ENCODE measurements at regions not wholly inside any gene's neighbourhood (a gene's known extent, or its start where the extent isn't known, plus 50 kb on each side); places are given as distances from the start of the nearest gene placed in this dataset.

GRCh38 chr6:78523622-78524021 is 343.7 kb upstream of the IRAK1BP1 start:
- TF ChIP-seq POLR2A (IDR thresholded peaks at IDR 0.05) (no peak), EP300 (IDR thresholded peaks at IDR 0.05) (no peak)
- TF ChIP-seq, protein P1, sequence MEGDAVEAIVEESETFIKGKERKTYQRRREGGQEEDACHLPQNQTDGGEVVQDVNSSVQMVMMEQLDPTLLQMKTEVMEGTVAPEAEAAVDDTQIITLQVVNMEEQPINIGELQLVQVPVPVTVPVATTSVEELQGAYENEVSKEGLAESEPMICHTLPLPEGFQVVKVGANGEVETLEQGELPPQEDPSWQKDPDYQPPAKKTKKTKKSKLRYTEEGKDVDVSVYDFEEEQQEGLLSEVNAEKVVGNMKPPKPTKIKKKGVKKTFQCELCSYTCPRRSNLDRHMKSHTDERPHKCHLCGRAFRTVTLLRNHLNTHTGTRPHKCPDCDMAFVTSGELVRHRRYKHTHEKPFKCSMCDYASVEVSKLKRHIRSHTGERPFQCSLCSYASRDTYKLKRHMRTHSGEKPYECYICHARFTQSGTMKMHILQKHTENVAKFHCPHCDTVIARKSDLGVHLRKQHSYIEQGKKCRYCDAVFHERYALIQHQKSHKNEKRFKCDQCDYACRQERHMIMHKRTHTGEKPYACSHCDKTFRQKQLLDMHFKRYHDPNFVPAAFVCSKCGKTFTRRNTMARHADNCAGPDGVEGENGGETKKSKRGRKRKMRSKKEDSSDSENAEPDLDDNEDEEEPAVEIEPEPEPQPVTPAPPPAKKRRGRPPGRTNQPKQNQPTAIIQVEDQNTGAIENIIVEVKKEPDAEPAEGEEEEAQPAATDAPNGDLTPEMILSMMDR (IDR thresholded peaks at IDR 0.05), result no peak

DNA sequence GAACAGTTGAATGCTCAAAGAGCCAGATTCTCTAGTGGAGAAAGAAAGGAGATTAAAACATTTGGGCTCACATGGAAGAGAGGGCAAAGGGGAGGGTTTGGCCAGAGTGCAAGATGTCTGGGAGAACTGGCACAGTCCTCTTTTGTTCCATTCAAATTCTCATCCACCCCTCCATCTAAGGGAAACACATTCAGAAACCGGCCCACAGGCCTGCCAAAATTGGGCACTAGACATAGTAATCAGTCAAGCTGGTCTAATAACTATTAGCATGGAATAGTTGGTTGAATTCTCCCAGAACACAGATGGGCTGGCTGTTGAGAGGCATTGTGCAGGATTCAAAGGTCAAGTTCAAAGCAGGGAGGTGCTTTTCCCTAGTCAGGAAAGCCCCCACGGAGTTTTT is 341.4 kb upstream of the IRAK1BP1 start:
- Histone ChIP-seq H3K4me1 (no peaks in the 10 kb centered on the region), H3K27ac (no peak overlapping the region), H3K4me3 (no peak overlapping the region), H3K9me3 (no peaks in the 10 kb centered on the region), H3K27me3 (no peaks in the 10 kb centered on the region), H3K36me3 (no peaks in the 10 kb centered on the region)
- 68% methylated on average over 2 of the region's 2 CpGs for WGBS
- TF ChIP-seq, protein P1 (IDR thresholded peaks at IDR 0.05), result no peak
- TF ChIP-seq POLR2A (IDR thresholded peaks at IDR 0.05), result no peak
- no peak for TF ChIP-seq EP300 (IDR thresholded peaks at IDR 0.05)
- TF ChIP-seq POLR2AphosphoS5 (IDR thresholded peaks at IDR 0.05), result no peak
- DNase-seq (ENCODE audit: low spot score in 2 of 2), result no peak

More at GRCh38 chr6:78523622-78524021, 343.7 kb upstream of the IRAK1BP1 start:
- no peaks in the 10 kb centered on the region for H3K27me3 ChIP-seq
- DNase-seq (ENCODE audit: low spot score in 2 of 2), result no peak
- H3K4me1 ChIP-seq, result no peaks in the 10 kb centered on the region
- H3K9me3 ChIP-seq, result no peaks in the 10 kb centered on the region
- no peak overlapping the region for H3K4me3 ChIP-seq
- no peak overlapping the region for H3K27ac ChIP-seq
- H3K36me3 ChIP-seq, result no peaks in the 10 kb centered on the region

DNA sequence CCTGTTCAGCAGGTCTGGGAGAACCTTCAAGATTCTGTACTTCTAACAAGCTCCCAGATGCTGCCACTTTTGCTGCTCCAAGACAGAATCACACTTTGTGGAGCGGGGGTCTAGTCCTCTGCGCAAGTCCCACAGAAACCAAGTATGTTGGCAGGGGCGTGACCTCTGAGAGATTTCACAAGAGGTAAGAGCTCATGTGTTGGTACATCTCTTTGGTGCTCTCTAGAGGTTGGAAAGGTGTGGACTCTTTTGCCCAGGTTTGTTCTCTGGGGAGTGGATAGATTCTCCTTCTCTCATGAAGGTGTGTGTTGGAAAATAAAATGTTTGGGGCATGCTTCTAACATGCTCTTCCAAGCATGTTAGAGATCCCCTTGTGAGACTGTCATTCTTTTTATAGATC is 340.9 kb upstream of the IRAK1BP1 start:
- H3K4me1 ChIP-seq, result no peaks in the 10 kb centered on the region
- no peaks in the 10 kb centered on the region for H3K36me3 ChIP-seq
- no peak overlapping the region for H3K27ac ChIP-seq
- no peak for TF ChIP-seq POLR2A (IDR thresholded peaks at IDR 0.05)
- TF ChIP-seq POLR2AphosphoS5 (IDR thresholded peaks at IDR 0.05), result no peak
- no peak for TF ChIP-seq EP300 (IDR thresholded peaks at IDR 0.05)
- TF ChIP-seq, protein P1 (IDR thresholded peaks at IDR 0.05), result no peak
- no peaks in the 10 kb centered on the region for H3K9me3 ChIP-seq
- no peak for DNase-seq (ENCODE audit: low spot score in 2 of 2)
- no peak overlapping the region for H3K4me3 ChIP-seq
- no peaks in the 10 kb centered on the region for H3K27me3 ChIP-seq
- WGBS, result 77% methylated on average over 2 of the region's 3 CpGs

GRCh38 chr6:78528926-78529325 is 338.4 kb upstream of the IRAK1BP1 start:
- H3K4me3 ChIP-seq, result no peak overlapping the region
- H3K27me3 ChIP-seq, result no peaks in the 10 kb centered on the region
- H3K9me3 ChIP-seq, result no peaks in the 10 kb centered on the region
- WGBS, result 56% methylated on average over 3 of the region's 3 CpGs
- TF ChIP-seq, protein P1 (IDR thresholded peaks at IDR 0.05), result no peak
- TF ChIP-seq POLR2A (IDR thresholded peaks at IDR 0.05) (no peak), EP300 (IDR thresholded peaks at IDR 0.05) (no peak), POLR2AphosphoS5 (IDR thresholded peaks at IDR 0.05) (no peak)
- no peak for DNase-seq (ENCODE audit: low spot score in 2 of 2)
- no peaks in the 10 kb centered on the region for H3K4me1 ChIP-seq
- H3K27ac ChIP-seq, result no peak overlapping the region
- H3K36me3 ChIP-seq, result no peaks in the 10 kb centered on the region

DNA sequence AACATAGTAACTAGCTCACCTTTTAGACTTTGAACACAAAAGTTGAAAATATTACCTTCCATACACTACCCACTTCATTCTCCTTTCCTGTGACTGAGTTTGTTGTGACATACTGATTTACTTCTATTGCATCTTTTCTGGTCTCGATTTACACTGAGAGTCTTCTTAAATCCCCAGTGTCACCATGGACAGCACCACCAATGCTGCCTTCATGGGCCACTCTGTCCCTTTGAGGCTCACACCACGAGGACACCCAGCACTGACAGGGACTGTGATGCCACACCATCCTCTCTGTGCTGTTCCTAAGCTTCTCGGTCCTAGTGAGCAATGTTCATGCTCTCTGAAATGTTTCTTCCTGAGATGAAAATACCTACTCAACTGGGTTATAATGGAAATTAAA is 337.1 kb upstream of the IRAK1BP1 start:
- H3K27ac ChIP-seq, result no peak overlapping the region
- H3K9me3 ChIP-seq, result no peaks in the 10 kb centered on the region
- H3K4me1 ChIP-seq, result no peaks in the 10 kb centered on the region
- 56% methylated on average over 3 of the region's 3 CpGs for WGBS
- TF ChIP-seq POLR2A (IDR thresholded peaks at IDR 0.05), result no peak
- TF ChIP-seq, protein P1 (IDR thresholded peaks at IDR 0.05), result no peak
- TF ChIP-seq POLR2AphosphoS5 (IDR thresholded peaks at IDR 0.05), result no peak
- no peak for TF ChIP-seq EP300 (IDR thresholded peaks at IDR 0.05)
- no peaks in the 10 kb centered on the region for H3K27me3 ChIP-seq
- no peak overlapping the region for H3K4me3 ChIP-seq
- DNase-seq (ENCODE audit: low spot score in 2 of 2), result no peak
- H3K36me3 ChIP-seq, result no peaks in the 10 kb centered on the region

Data from suprapubic skin (tissue), 4 donors.